ENCODE measurements at regions not wholly inside any gene's neighbourhood (a gene's known extent, or its start where the extent isn't known, plus 50 kb on each side); places are given as distances from the start of the nearest gene placed in this dataset.
"Not testable (repeated sequence)": the region's sequence is repeated elsewhere in the genome, so short reads cannot be mapped to it uniquely, and the experiment has no call there.

GRCh38 chr5:40428815-40429214 lies 250.9 kb upstream of the PTGER4 start:
- no peak for TF ChIP-seq CTCF (IDR thresholded peaks at IDR 0.05; ENCODE audit: borderline replicate concordance, extremely low read depth, insufficient read depth)
- FAIRE-seq: no peak

GRCh38 chr5:40428126-40428525 lies 251.6 kb upstream of the PTGER4 start:
- TF ChIP-seq CTCF (IDR thresholded peaks at IDR 0.05; ENCODE audit: borderline replicate concordance, extremely low read depth, insufficient read depth): no peak
- no peak for FAIRE-seq
- Histone ChIP-seq H3K36me3 (ENCODE audit: control insufficient read depth in 2 of 3, insufficient read depth in 3 of 3, low read length in 3 of 3) (no peaks in the 10 kb centered on the region), H3K9me3 (ENCODE audit: control insufficient read depth in 2 of 3, insufficient read depth in 1 of 3, low read length in 3 of 3) (no peaks in the 10 kb centered on the region), H3K9ac (ENCODE audit: low read length in 3 of 3) (no peak overlapping the region), H3K27ac (ENCODE audit: low read depth in 2 of 2, low read length in 2 of 2) (no peak overlapping the region), H3K4me3 (ENCODE audit: low read length in 3 of 3) (no peak overlapping the region), H3K4me1 (ENCODE audit: control insufficient read depth in 2 of 3, insufficient read depth in 2 of 3, low read depth in 1 of 3, low read length in 3 of 3) (peaks cover 0 to 3% (median 0%) of the 10 kb centered on the region in 3 donors), H3K27me3 (ENCODE audit: control insufficient read depth, insufficient read depth, low read length) (no peaks in the 10 kb centered on the region)
- intact Hi-C loops (cut with DNase I): no loop called here
- no peak for DNase-seq

More at GRCh38 chr5:40428815-40429214, 250.9 kb upstream of the PTGER4 start:
- intact Hi-C loops (cut with DNase I): no loop called here
- no peak for DNase-seq
- H3K36me3 ChIP-seq (ENCODE audit: control insufficient read depth in 2 of 3, insufficient read depth in 3 of 3, low read length in 3 of 3): no peaks in the 10 kb centered on the region
- H3K9ac ChIP-seq (ENCODE audit: low read length in 3 of 3): no peak overlapping the region
- no peaks in the 10 kb centered on the region for H3K27me3 ChIP-seq (ENCODE audit: control insufficient read depth, insufficient read depth, low read length)
- H3K4me3 ChIP-seq (ENCODE audit: low read length in 3 of 3): no peak overlapping the region
- H3K4me1 ChIP-seq (ENCODE audit: control insufficient read depth in 2 of 3, insufficient read depth in 2 of 3, low read depth in 1 of 3, low read length in 3 of 3): peaks cover 0 to 3% (median 0%) of the 10 kb centered on the region in 3 donors
- H3K27ac ChIP-seq (ENCODE audit: low read depth in 2 of 2, low read length in 2 of 2): no peak overlapping the region
- H3K9me3 ChIP-seq (ENCODE audit: control insufficient read depth in 2 of 3, insufficient read depth in 1 of 3, low read length in 3 of 3): no peaks in the 10 kb centered on the region

- H3K9ac ChIP-seq (ENCODE audit: low read length in 3 of 3); intact Hi-C loops (cut with DNase I); FAIRE-seq; H3K27ac ChIP-seq (ENCODE audit: low read depth in 2 of 2, low read length in 2 of 2); H3K9me3 ChIP-seq (ENCODE audit: control insufficient read depth in 2 of 3, insufficient read depth in 1 of 3, low read length in 3 of 3); DNase-seq; H3K36me3 ChIP-seq (ENCODE audit: control insufficient read depth in 2 of 3, insufficient read depth in 3 of 3, low read length in 3 of 3); H3K4me1 ChIP-seq (ENCODE audit: control insufficient read depth in 2 of 3, insufficient read depth in 2 of 3, low read depth in 1 of 3, low read length in 3 of 3); H3K27me3 ChIP-seq (ENCODE audit: control insufficient read depth, insufficient read depth, low read length); H3K4me3 ChIP-seq (ENCODE audit: low read length in 3 of 3): not testable (repeated sequence)
Observed at GRCh38 chr5:40417046-40417810, 262.5 kb upstream of the PTGER4 start.

- no peaks in the 10 kb centered on the region for H3K27me3 ChIP-seq (ENCODE audit: control insufficient read depth, insufficient read depth, low read length)
- TF ChIP-seq CTCF (IDR thresholded peaks at IDR 0.05; ENCODE audit: borderline replicate concordance, extremely low read depth, insufficient read depth): no peak
- H3K4me1 ChIP-seq (ENCODE audit: control insufficient read depth in 2 of 3, insufficient read depth in 2 of 3, low read depth in 1 of 3, low read length in 3 of 3): no peaks in the 10 kb centered on the region
Observed at GRCh38 chr5:40416588-40416987, 263.1 kb upstream of the PTGER4 start.

More at GRCh38 chr5:40416588-40416987, 263.1 kb upstream of the PTGER4 start:
- Histone ChIP-seq H3K27ac (ENCODE audit: low read depth in 2 of 2, low read length in 2 of 2) (no peak overlapping the region), H3K36me3 (ENCODE audit: control insufficient read depth in 2 of 3, insufficient read depth in 3 of 3, low read length in 3 of 3) (no peaks in the 10 kb centered on the region), H3K9ac (ENCODE audit: low read length in 3 of 3) (no peak overlapping the region), H3K4me3 (ENCODE audit: low read length in 3 of 3) (no peak overlapping the region), H3K9me3 (ENCODE audit: control insufficient read depth in 2 of 3, insufficient read depth in 1 of 3, low read length in 3 of 3) (peaks cover 0 to 3% (median 0%) of the 10 kb centered on the region in 3 donors)
- DNase-seq (no peak), FAIRE-seq (no peak)
- intact Hi-C loops (cut with DNase I): no loop called here
